ENCODE measurements at regions not wholly inside any gene's neighbourhood (a gene's known extent, or its start where the extent isn't known, plus 50 kb on each side); places are given as distances from the start of the nearest gene placed in this dataset.

GRCh38 chr14:53523226-53523625, 370.1 kb upstream of the DDHD1 start:
- Mint-ChIP-seq H3K27me3 (peaks cover 3% of the 10 kb centered on the region), H3K36me3 (no peaks in the 10 kb centered on the region), H3K4me3 (no peak overlapping the region), H3K4me1 (ENCODE audit: unreplicated experiment) (no peaks in the 10 kb centered on the region), H3K27ac (no peak overlapping the region), H3K9me3 (peaks cover 4% of the 10 kb centered on the region)
- DNase-seq (ENCODE audit: extremely low spot score, unreplicated experiment): no peak
- no peak for TF ChIP-seq CTCF (conservative IDR thresholded peaks at IDR 0.05)

- DNase-seq (ENCODE audit: extremely low spot score, unreplicated experiment): no peak
- Mint-ChIP-seq H3K27ac (no peak overlapping the region), H3K36me3 (no peaks in the 10 kb centered on the region), H3K9me3 (no peaks in the 10 kb centered on the region), H3K4me1 (ENCODE audit: unreplicated experiment) (no peaks in the 10 kb centered on the region), H3K4me3 (no peak overlapping the region), H3K27me3 (peaks cover under 1% of the 10 kb centered on the region)
- TF ChIP-seq CTCF (conservative IDR thresholded peaks at IDR 0.05): no peak
Measured at GRCh38 chr14:53520078-53520928, 367.2 kb upstream of the DDHD1 start.

DNA sequence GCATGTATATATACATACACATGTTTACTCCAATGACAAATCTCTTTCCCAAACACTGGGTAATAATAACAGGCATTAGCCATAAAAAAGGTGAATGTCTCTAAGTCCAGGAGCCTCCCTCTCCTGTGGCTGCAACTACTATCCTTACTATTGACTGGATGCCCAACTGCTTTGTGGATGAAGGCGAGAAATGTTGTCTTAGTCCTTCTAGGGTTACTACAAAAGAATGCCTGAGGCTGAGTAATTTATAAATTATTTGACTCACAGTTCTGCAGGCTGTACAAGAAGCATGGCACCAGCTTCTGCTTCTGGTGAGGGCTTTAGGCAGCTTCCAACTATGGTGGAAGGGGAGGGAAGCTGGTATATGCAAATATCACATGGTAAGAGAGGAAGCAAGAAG, 366.0 kb upstream of the DDHD1 start:
- Mint-ChIP-seq H3K36me3 (no peaks in the 10 kb centered on the region), H3K27me3 (no peaks in the 10 kb centered on the region), H3K27ac (no peak overlapping the region), H3K4me3 (no peak overlapping the region), H3K4me1 (ENCODE audit: unreplicated experiment) (no peaks in the 10 kb centered on the region), H3K9me3 (no peaks in the 10 kb centered on the region)
- TF ChIP-seq CTCF (conservative IDR thresholded peaks at IDR 0.05): no peak
- no peak for DNase-seq (ENCODE audit: extremely low spot score, unreplicated experiment)

DNA sequence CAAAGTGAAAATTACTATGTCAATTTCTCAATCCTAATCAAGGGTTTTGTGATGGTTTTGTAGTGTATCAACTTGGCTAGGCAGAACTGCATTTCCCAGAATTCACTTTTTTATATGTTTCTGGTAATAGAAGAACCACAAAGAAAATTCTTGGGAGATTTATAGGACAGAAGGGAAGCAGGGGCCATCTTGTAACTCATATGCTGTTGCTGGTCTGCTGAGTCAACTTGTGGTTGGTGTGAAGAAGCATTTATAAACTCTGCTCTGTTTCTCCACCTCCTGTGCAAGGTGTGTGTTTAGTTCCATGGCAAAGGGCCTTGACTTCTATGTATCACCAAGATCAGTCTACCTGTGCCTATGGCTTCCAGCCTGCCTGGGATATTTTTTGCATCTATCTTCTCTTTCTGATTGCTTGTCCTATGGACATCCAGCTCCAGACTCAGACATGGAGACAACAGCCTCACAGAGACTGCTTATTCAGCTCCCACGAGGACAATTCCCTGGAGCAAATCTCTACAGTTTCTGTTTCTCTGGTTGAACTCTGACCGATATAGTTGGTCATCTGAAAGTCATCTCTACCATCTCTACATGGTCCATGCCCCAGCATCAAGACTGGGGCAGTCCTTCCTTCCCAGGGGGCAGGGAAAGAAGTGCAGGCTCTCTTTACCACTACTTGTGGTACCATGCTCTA, 364.3 kb upstream of the DDHD1 start:
- Mint-ChIP-seq H3K36me3 (no peaks in the 10 kb centered on the region), H3K9me3 (peaks cover 7% of the 10 kb centered on the region), H3K27ac (no peak overlapping the region), H3K4me3 (no peak overlapping the region), H3K27me3 (no peaks in the 10 kb centered on the region), H3K4me1 (ENCODE audit: unreplicated experiment) (no peaks in the 10 kb centered on the region)
- TF ChIP-seq CTCF (conservative IDR thresholded peaks at IDR 0.05): no peak
- no peak for DNase-seq (ENCODE audit: extremely low spot score, unreplicated experiment)

- no peaks in the 10 kb centered on the region for H3K27me3 Mint-ChIP-seq
- H3K9me3 Mint-ChIP-seq: peaks cover 8% of the 10 kb centered on the region
- no peak overlapping the region for H3K27ac Mint-ChIP-seq
- TF ChIP-seq CTCF (conservative IDR thresholded peaks at IDR 0.05): no peak
- DNase-seq (ENCODE audit: extremely low spot score, unreplicated experiment): no peak
- H3K36me3 Mint-ChIP-seq: no peaks in the 10 kb centered on the region
- no peaks in the 10 kb centered on the region for H3K4me1 Mint-ChIP-seq (ENCODE audit: unreplicated experiment)
- no peak overlapping the region for H3K4me3 Mint-ChIP-seq
Measured at GRCh38 chr14:53516261-53516774, 363.2 kb upstream of the DDHD1 start.
